Stimulated activated CD8-positive, alpha-beta memory T cell treated with anti-CD3 and anti-CD28 coated beads, Interleukin-4, amount 100 ng/mL, for 4 hours (primary cell): ENCODE measurements at regions not wholly inside any gene's neighbourhood (a gene's known extent, or its start where the extent isn't known, plus 50 kb on each side); places are given as distances from the start of the nearest gene placed in this dataset.

ENCODE experiments used
- DNase-seq, 2 donors: peaks; one replicate each; pipeline ENCODE4 v3.0.0-alpha.2; 2020; ENCODE audit warnings: low read depth in 2 of 2, low spot score in 1 of 2

- DNase-seq, result no peak
Observed at GRCh38 chr3:72698154-72698917, 149.9 kb downstream of the SHQ1 start.

- no peak for DNase-seq
Observed at GRCh38 chr3:72697717-72698116, 150.5 kb downstream of the SHQ1 start.

DNA sequence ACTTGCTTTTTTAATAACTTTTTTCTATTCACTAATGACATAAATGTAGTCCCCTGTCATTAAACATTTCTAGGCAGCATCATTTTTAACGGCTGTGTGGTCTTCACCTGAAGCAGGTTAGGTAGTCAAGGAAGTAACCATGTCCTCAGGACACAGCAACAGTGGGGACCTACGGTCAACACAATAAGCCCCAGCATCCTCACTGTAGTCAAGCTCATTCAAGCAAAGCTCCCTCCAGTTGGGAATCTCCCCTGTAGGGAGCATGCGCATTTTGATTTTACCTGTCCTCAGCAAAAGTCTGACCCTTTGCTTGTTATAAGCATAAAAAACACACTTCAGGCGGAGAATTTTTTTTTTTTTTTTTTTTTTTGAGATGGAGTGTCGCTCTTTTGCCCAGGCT is 151.4 kb downstream of the SHQ1 start:
- DNase-seq, result no peak

GRCh38 chr3:72694398-72694797 is 153.8 kb downstream of the SHQ1 start:
- DNase-seq, result no peak

DNA sequence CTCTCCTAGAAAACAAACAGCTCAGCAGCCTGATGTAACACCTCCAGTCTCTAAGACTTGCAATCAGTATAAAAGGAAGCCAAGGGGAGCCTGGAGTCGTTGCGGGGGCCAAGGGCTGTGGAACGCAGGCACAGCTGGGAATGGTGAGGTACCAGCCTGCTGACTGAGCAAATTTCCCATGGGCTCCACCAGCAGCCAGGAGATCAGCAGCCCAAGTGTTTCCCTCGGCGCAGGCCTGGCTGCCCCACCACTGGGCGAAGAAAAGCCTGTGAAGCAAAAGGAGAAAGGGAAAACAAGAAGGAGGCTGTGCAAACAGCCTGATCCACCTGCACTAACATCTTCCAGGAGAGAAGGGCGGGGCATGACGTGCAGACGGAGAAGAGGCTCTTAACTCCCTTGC is 155.3 kb downstream of the SHQ1 start:
- no peak for DNase-seq

DNA sequence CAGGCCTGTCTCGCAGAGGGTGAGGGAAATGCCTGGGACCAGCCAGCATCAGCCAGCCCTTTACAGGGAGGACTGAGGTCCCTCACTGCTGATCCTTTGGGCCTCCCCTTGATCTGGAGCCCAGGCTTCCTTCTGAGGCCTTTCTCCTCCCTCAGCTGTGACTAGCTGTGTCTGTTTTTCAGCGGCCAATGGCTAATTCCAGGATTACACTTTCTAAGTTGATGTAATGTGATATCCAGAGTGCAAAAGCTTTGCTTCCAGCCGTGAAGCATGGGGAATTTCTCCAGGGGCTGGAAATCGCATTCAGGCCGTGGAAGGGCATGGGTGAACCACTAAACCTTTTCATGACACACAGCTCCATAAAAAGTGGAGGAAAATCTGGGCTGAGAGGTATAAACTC is 157.6 kb downstream of the SHQ1 start:
- no peak for DNase-seq

- no peak for DNase-seq
Observed at GRCh38 chr3:72682936-72683452, 165.3 kb downstream of the SHQ1 start.

DNA sequence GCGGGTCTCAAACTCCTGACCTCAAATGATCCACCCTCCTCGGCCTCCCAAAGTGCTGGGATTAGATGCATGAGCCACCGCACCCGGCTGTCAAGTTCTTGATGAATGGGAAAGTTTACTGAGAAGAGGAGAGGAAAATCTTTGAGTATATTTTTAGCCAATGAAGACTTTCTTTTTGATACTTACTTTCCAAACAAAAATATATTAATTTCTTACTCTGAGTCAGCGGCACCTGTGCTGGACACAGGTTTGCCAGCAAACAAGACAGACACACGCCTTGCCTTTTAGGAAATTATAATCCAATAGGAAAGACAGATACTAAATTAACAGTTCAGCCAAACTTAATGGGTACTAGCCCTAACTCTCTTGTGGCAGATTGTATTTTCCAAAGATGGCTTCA is 166.6 kb downstream of the SHQ1 start:
- DNase-seq, result no peak

DNA sequence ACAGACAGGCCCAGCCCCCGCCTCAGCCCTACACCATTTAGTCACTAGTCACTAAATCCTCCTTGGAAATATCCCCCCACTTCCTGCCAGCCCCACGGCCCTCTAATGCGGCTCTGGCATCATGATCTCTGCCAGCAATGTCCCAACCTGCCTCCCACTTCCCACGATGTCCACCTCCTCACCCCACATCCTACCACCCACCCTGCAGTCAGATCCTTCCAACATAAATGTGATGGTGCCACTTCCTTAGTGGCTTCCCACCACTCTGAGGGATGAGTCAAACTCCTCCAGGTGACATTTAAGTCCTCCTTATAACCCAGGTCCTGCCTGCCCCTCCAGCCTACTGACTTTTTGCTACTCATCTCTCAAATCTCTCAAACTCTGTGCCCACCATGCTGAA is 167.5 kb downstream of the SHQ1 start:
- no peak for DNase-seq

- DNase-seq, result no peak
Observed at GRCh38 chr3:72679540-72680198, 168.6 kb downstream of the SHQ1 start.

DNA sequence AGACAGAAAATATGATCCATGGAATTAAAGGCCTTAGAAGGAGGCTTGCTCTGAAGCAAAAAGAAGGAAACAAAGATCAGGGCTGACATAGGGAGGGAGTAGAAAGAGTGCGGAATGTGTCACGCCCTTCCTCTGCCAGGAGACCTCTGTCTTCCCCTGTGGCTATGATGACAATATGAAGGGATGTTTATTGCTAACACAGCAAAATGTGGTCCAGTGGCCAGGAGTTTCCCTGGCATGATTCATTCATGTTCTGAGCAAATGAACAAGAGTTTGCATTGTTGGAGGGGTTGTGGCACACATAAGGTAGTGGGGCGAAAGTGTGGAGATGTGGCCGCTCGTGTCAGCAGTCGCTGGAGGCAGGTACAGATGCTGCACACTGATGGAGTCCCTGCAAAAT is 169.4 kb downstream of the SHQ1 start:
- DNase-seq, result no peak

- DNase-seq, result no peak
Observed at GRCh38 chr3:72678380-72678779, 169.9 kb downstream of the SHQ1 start.

- no peak for DNase-seq
Observed at GRCh38 chr3:72675243-72675642, 173.0 kb downstream of the SHQ1 start.

DNA sequence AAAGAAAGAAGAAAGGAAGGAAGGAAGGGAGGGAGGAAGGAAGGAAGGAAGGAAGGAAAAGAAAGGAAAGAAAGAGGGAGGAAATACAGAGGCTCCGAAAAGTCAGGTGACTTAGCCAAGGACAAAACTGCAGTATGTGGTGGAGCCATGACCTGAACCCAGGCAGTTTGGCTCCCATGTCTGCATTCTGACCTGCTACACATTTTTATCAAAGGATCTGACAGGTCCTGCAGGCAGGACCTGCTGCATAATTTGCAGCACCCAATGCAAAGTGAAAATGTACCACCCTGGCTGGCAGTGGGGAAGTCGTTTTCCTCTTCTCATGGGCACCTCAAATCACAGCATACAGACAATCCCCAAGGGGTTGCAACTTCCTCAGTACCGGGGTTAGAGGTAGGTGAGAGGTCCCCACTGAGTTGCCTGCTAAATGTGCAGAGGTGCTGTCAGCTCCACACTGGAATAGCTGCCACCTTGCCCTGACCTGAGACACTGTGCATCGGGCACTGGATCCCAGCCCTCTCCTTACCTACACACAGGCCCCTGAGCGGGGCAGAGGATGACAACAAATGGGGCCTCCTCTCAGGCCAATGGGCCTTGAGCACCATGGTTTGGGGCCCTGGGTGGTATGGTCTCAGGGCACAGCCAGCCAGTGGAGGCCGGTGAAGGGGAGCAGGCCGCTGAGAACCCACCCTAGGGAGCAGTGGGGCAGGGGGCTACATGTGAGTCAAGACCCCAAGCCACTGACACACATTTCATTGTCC is 175.1 kb downstream of the SHQ1 start:
- DNase-seq, result no peak

DNA sequence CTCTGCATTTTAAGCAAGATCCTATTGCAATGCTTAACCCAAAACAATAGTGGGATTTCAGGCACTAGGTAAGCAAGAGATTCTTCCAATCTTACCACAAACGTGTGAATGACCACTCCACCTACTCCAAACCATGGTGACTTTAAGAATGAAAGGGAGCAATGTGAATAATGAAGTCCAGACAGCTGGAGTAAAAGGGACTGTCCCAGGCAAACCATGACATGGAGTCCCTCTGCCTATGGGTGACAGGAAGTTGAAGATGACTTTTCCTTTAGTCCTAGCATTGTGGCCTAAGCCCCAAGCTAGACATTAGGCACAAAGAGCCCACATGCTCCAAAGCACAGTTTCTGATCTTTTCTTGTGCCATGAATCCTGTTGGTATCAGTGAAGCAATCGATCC is 179.0 kb downstream of the SHQ1 start:
- DNase-seq, result no peak

DNA sequence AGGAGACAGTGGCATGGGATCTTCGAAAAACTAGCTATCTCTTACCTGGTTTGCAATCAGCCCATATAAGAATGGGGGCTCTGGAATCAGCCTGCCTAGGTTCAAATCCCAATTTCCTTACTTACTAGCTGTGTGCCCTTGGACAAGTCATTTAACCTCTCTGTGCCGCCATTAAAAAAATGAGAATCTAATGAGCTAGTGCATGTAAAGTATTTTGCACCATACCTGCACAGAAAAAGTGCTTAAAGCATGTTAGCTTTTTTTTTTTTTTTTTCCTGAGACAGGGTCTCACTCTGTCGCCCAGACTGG is 181.8 kb downstream of the SHQ1 start:
- no peak for DNase-seq

- DNase-seq, result peak in 1 of 2 donors; percentile 20
Observed at GRCh38 chr3:72665701-72666446, 182.4 kb downstream of the SHQ1 start.

GRCh38 chr3:72665103-72665502 is 183.1 kb downstream of the SHQ1 start:
- no peak for DNase-seq

DNA sequence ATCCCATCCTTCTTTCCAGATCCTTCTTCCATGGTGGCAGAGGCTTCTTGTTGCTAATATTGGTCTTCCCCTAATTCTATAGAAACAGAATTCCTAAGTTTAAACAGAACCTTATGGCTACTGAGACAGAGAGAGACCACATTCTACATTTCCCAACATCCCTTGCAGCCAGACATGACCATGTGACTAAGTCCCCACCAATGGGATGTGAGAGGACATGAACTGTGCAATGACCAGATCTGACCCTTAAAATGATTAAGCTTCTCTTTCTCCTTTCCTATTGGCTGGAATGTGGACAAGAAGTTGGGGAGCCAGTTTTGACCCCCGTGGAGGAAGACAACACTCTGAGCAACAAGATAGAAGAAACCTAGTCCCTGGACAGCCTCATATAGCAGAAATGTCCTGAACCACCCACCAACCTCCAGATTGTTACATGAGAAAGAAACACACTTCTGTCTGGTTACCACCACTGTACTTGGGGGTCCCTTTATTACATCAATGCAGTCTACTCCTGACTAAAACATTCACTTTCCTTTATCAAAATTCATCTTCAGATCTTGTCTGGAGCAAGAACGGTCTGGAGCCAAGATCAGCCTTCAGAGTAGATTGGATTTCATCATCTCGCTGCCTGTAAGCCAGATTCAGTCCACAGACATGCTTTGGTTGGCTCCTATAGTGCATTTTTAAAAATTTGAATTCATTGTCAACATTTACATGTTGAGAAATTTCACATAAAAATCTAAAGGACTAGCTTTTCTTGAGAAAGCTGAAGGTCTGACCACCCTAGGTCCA is 183.9 kb downstream of the SHQ1 start:
- no peak for DNase-seq

DNA sequence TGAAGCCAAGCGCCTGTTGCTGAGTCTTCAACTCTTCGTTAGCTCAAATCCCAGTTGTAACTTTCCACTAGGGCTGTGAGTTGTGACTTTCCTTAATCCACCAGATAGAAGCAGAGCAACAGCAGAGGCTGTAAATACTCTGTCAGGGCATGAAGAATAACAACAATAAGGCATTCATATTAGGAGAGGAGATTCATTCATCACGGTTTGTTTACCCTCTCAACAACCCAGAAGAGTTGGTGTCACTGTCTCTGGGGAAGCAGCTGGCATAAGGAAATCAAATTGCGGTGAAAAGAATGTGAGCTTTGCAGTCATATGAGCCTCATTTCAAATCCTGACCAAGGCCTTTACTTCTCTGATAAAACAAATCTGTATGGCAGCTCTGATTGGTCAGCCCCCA is 184.8 kb downstream of the SHQ1 start:
- no peak for DNase-seq

DNA sequence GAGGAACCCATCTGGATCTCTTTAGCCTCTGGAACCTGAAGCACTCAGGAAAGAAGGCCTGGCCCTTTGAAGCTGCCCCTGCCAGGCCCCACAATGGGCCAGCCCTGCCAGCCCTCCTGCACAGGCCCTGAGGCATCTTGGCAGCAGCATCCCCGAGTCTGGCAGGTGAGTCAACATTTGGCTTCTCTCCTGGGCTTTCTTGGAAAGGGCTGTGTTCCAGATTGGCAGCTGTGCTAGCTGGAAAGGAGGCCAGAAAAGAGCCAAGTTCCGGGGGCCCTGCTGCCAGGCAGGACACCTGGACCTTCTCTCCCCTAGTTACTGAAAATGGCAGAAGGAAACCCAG is 187.2 kb downstream of the SHQ1 start:
- no peak for DNase-seq
